Esophagus muscularis mucosa (tissue), 3 donors: ENCODE measurements at regions not wholly inside any gene's neighbourhood (a gene's known extent, or its start where the extent isn't known, plus 50 kb on each side); places are given as distances from the start of the nearest gene placed in this dataset.
"Not testable (repeated sequence)": the region's sequence is repeated elsewhere in the genome, so short reads cannot be mapped to it uniquely, and the experiment has no call there.

ENCODE experiments used
- POLR2A ChIP-seq: fragments of 450-650 bp; IDR thresholded peaks from one replicate; pipeline ENCODE4 v1.6.1; 2017; ENCODE audit warnings: antibody characterized with exemption, moderate library complexity, mild to moderate bottlenecking, low read depth
- TF ChIP-seq, protein P1 (sequence below), 3 experiments: fragments of 200-600 bp in 2 of 3; fragments of 450-650 bp in 1 of 3; sonication (generic) in 2 of 3; IDR thresholded peaks; one replicate each; pipeline ENCODE4 v1.5.1; 2017 to 2019; ENCODE audit warnings: antibody characterized with exemption in 3 of 3, mild to moderate bottlenecking in 2 of 3, moderate library complexity in 1 of 3

GRCh38 chr15:21029001-21029400 lies 162.9 kb upstream of the POTEB2 start:
- TF ChIP-seq, protein P1, sequence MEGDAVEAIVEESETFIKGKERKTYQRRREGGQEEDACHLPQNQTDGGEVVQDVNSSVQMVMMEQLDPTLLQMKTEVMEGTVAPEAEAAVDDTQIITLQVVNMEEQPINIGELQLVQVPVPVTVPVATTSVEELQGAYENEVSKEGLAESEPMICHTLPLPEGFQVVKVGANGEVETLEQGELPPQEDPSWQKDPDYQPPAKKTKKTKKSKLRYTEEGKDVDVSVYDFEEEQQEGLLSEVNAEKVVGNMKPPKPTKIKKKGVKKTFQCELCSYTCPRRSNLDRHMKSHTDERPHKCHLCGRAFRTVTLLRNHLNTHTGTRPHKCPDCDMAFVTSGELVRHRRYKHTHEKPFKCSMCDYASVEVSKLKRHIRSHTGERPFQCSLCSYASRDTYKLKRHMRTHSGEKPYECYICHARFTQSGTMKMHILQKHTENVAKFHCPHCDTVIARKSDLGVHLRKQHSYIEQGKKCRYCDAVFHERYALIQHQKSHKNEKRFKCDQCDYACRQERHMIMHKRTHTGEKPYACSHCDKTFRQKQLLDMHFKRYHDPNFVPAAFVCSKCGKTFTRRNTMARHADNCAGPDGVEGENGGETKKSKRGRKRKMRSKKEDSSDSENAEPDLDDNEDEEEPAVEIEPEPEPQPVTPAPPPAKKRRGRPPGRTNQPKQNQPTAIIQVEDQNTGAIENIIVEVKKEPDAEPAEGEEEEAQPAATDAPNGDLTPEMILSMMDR (IDR thresholded peaks at IDR 0.05), result not testable (repeated sequence)
- not testable (repeated sequence) for TF ChIP-seq POLR2A
